ENCODE measurements at regions not wholly inside any gene's neighbourhood (a gene's known extent, or its start where the extent isn't known, plus 50 kb on each side); places are given as distances from the start of the nearest gene placed in this dataset.
A peak's percentile ranks its signal among the peaks of the same experiment; 100 is the strongest.
"Not testable (repeated sequence)": the region's sequence is repeated elsewhere in the genome, so short reads cannot be mapped to it uniquely, and the experiment has no call there.

DNA sequence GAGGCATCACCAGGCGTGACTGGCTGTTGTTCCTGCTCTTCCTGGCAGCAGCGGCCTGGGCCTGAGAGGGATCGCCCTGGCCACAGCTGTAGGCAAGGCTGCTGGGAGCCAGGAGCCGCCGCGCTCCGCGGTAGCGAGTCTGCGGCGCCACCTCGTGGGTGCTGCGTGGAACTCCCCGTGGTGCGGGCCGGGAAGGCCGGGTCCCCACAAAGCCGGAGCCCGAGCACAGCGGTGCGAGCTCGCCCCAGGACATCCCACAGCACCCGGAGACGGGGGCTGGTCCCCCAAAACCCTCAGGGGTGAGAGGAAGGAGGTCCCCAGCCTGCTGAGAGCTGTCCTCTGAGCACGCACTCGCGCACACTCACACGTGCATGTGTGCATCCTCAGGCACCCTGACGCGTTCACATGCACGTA lies 320.0 kb upstream of the PLGLB1 start:
- not testable (repeated sequence) for H3K27me3 ChIP-seq (replicated peaks; ENCODE audit: control insufficient read depth, insufficient read depth, low read length); DNase-seq (ENCODE audit: extremely low read depth, insufficient read length); H3K4me3 ChIP-seq (replicated peaks; ENCODE audit: low read depth, low read length); H3K36me3 ChIP-seq (ENCODE audit: control insufficient read depth, insufficient read depth, low read length)
- peak; percentile 36 for TF ChIP-seq CTCF (IDR thresholded peaks at IDR 0.05; ENCODE audit: insufficient read depth, low read length, poor library complexity, severe bottlenecking)

DNA sequence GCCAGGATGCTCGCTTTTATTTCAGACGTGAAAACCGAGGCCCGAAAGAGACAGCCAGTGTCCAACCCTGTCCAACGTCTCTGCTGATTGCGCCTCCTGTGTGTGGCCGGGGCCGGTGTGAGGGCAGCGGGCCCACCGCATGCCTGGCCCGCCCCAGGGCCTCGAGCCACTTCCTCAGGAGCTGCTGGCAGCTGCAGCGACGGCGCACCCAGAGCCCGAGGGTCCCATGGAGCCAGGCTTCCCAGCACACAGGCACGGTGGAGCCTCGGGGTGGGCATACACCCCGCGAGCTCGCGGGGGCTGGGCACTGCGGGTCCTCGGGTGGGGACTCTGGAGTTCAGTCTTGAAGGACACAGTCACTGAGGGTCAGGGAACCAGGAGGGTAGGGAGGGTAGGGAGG lies 320.5 kb upstream of the PLGLB1 start:
- DNase-seq (ENCODE audit: extremely low read depth, insufficient read length); H3K4me3 ChIP-seq (replicated peaks; ENCODE audit: low read depth, low read length); H3K27me3 ChIP-seq (replicated peaks; ENCODE audit: control insufficient read depth, insufficient read depth, low read length); H3K36me3 ChIP-seq (ENCODE audit: control insufficient read depth, insufficient read depth, low read length): not testable (repeated sequence)

DNA sequence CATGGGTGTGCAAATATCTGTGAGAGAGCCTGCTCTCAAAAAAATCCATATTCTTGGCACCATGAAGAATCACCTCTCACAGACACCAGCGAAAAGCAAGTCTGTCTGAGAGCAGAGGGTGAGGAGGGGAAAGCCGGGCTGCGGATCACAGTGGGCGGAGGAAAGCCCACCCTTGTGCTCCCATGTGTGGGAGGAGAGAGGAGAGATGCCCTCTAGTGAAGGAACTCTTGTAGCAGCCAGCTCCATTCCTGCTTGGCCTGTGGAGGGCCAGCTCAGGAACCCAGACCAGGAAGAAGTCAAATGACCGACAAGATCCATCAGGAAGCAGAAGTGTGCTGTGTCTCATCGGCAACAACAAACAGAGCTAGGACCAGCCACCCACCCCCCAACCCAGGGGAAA lies 321.7 kb upstream of the PLGLB1 start:
- H3K27me3 ChIP-seq (replicated peaks; ENCODE audit: control insufficient read depth, insufficient read depth, low read length); DNase-seq (ENCODE audit: extremely low read depth, insufficient read length); H3K36me3 ChIP-seq (ENCODE audit: control insufficient read depth, insufficient read depth, low read length); H3K4me3 ChIP-seq (replicated peaks; ENCODE audit: low read depth, low read length): not testable (repeated sequence)

GRCh38 chr2:87345283-87345682 lies 323.6 kb upstream of the PLGLB1 start:
- not testable (repeated sequence) for DNase-seq (ENCODE audit: extremely low read depth, insufficient read length); H3K36me3 ChIP-seq (ENCODE audit: control insufficient read depth, insufficient read depth, low read length); H3K4me3 ChIP-seq (replicated peaks; ENCODE audit: low read depth, low read length); H3K27me3 ChIP-seq (replicated peaks; ENCODE audit: control insufficient read depth, insufficient read depth, low read length)

- not testable (repeated sequence) for H3K27me3 ChIP-seq (replicated peaks; ENCODE audit: control insufficient read depth, insufficient read depth, low read length); H3K36me3 ChIP-seq (ENCODE audit: control insufficient read depth, insufficient read depth, low read length); DNase-seq (ENCODE audit: extremely low read depth, insufficient read length); H3K4me3 ChIP-seq (replicated peaks; ENCODE audit: low read depth, low read length)
These were observed 326.9 kb upstream of the PLGLB1 start for GRCh38 chr2:87348556-87348955.

DNA sequence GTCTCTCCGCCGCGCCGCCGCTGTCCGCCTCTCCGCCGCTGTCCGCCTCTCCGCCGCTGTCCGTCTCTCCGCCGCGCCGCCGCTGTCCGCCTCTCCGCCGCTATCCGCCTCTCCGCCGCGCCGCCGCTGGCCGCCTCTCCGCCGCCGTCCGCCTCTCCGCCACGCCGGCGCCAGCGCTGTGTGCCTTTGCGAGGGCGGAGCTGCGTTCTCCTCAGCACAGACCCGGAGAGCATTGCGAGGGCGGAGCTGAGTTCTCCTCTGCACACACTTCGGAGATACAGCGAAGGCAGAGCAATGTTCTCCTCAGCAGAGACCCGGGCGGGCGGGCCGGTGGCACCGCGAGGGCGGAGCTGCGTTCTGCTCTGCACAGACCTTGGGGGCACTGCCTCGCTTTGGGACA lies 327.4 kb upstream of the PLGLB1 start:
- H3K27me3 ChIP-seq (replicated peaks; ENCODE audit: control insufficient read depth, insufficient read depth, low read length); DNase-seq (ENCODE audit: extremely low read depth, insufficient read length); H3K4me3 ChIP-seq (replicated peaks; ENCODE audit: low read depth, low read length); H3K36me3 ChIP-seq (ENCODE audit: control insufficient read depth, insufficient read depth, low read length): not testable (repeated sequence)

DNA sequence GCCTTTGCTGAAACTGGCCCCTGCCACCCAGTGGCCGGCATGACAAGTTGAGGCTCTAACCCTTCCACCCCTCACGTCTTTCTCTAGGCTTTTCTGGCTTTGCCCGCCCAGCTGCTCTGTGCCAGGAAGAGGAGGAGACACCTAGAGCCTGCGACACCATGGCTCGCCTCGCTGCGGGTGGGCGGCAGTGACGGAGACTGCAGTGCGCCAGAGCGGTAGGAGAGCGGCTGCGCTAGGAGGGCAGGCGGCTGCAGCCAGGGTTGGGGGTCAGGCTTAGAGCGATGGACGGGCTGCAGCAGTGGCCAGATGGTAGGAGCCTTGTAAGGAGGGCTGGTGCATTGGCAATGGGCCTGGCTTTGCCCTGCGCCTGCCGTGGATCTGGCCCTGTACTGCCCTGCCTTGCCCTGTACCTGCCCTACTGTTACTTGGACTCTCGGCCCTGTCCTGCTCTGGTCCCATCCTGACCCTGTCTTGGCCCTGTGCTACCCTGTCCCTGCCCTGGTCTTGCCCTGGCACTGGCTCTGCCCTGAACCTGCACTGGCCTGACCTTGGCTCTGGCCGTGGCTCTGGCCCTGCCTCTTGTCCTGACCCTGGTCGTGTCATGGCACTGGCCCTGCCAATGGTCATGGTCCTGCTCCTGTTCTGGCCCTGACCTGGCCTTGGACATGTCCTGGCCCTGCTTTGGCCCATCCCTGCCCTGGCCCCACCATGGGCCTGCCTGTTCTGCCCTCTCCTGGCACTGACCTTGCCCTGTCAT lies 330.7 kb upstream of the PLGLB1 start:
- H3K27me3 ChIP-seq (replicated peaks; ENCODE audit: control insufficient read depth, insufficient read depth, low read length); H3K4me3 ChIP-seq (replicated peaks; ENCODE audit: low read depth, low read length); H3K36me3 ChIP-seq (ENCODE audit: control insufficient read depth, insufficient read depth, low read length); DNase-seq (ENCODE audit: extremely low read depth, insufficient read length): not testable (repeated sequence)

GRCh38 chr2:87353408-87353807 lies 331.8 kb upstream of the PLGLB1 start:
- DNase-seq (ENCODE audit: extremely low read depth, insufficient read length); H3K4me3 ChIP-seq (replicated peaks; ENCODE audit: low read depth, low read length); H3K36me3 ChIP-seq (ENCODE audit: control insufficient read depth, insufficient read depth, low read length); H3K27me3 ChIP-seq (replicated peaks; ENCODE audit: control insufficient read depth, insufficient read depth, low read length): not testable (repeated sequence)

DNA sequence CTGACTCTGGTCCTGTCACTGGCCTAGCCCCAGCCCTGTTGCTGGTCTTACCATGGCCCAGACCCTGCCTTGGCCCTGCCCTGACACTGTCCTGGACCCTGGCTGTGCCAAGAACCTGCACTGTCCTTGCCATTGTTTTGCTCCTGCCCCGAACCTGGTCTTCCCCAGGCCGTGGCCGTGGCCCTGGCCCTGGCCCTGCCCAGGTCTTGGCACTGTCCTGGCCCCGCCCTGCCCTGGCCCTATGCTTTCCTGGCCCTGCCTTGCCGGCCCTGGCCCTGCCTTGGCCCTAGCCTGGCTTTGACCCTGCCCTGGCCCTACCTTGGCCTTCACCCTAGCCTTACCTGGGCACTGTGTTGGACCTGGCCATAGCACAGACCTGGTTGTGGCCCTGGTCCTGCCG lies 332.5 kb upstream of the PLGLB1 start:
- H3K27me3 ChIP-seq (replicated peaks; ENCODE audit: control insufficient read depth, insufficient read depth, low read length); H3K4me3 ChIP-seq (replicated peaks; ENCODE audit: low read depth, low read length); H3K36me3 ChIP-seq (ENCODE audit: control insufficient read depth, insufficient read depth, low read length); DNase-seq (ENCODE audit: extremely low read depth, insufficient read length): not testable (repeated sequence)

DNA sequence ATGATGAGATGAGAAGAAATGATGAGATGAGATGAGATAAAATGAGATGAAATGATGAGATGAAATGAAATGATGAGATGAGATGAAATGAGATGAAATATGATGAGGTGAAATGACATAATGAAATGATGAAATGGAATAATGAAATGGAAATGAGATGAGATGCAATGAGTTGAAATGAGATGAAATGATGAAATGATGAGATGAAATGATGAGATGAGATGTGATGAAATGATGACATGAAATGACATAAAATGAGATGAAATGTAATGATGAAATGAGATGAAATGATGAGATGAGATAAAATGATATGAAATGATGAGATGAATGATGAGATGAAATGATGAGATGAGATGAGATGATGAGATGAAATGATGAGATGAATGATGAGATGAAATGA lies 338.6 kb upstream of the PLGLB1 start:
- not testable (repeated sequence) for DNase-seq (ENCODE audit: extremely low read depth, insufficient read length)

DNA sequence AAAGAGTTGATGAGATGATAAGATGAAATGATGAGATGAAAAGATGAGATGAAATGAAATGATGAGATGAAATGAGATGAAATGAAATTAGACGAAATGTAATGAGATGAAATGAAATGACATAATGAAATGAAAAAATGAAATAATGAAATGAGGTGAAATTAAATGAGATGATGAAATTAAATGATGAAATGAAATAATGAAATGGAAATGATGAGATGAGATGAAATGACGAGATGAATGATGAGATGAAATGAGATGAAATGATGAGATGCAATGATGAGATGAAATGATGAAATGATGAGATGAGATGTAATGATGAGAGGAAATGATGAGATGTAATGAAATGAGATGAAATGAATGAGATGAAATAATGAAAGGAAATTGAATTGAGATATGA lies 339.3 kb upstream of the PLGLB1 start:
- DNase-seq (ENCODE audit: extremely low read depth, insufficient read length); H3K36me3 ChIP-seq (ENCODE audit: control insufficient read depth, insufficient read depth, low read length); H3K4me3 ChIP-seq (replicated peaks; ENCODE audit: low read depth, low read length); H3K27me3 ChIP-seq (replicated peaks; ENCODE audit: control insufficient read depth, insufficient read depth, low read length): not testable (repeated sequence)

More for the DNA sequence above, 338.6 kb upstream of the PLGLB1 start:
- H3K27me3 ChIP-seq (replicated peaks; ENCODE audit: control insufficient read depth, insufficient read depth, low read length); H3K4me3 ChIP-seq (replicated peaks; ENCODE audit: low read depth, low read length); H3K36me3 ChIP-seq (ENCODE audit: control insufficient read depth, insufficient read depth, low read length): not testable (repeated sequence)

DNA sequence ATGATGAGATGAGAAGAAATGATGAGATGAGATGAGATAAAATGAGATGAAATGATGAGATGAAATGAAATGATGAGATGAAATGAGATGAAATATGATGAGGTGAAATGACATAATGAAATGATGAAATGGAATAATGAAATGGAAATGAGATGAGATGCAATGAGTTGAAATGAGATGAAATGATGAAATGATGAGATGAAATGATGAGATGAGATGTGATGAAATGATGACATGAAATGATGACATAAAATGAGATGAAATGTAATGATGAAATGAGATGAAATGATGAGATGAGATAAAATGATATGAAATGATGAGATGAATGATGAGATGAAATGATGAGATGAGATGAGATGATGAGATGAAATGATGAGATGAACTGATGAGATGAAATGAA lies 340.2 kb upstream of the PLGLB1 start:
- not testable (repeated sequence) for H3K4me3 ChIP-seq (replicated peaks; ENCODE audit: low read depth, low read length); H3K36me3 ChIP-seq (ENCODE audit: control insufficient read depth, insufficient read depth, low read length); H3K27me3 ChIP-seq (replicated peaks; ENCODE audit: control insufficient read depth, insufficient read depth, low read length); DNase-seq (ENCODE audit: extremely low read depth, insufficient read length)

DNA sequence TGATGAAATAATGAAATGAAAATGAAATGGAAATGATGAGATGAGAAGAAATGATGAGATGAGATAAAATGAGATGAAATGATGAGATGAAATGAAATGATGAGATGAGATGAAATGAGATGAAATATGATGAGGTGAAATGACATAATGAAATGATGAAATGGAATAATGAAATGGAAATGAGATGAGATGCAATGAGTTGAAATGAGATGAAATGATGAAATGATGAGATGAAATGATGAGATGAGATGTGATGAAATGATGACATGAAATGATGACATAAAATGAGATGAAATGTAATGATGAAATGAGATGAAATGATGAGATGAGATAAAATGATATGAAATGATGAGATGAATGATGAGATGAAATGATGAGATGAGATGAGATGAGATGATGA lies 342.7 kb upstream of the PLGLB1 start:
- not testable (repeated sequence) for H3K4me3 ChIP-seq (replicated peaks; ENCODE audit: low read depth, low read length); DNase-seq (ENCODE audit: extremely low read depth, insufficient read length); H3K27me3 ChIP-seq (replicated peaks; ENCODE audit: control insufficient read depth, insufficient read depth, low read length)

GRCh38 chr2:87365038-87365437 lies 343.4 kb upstream of the PLGLB1 start:
- H3K27me3 ChIP-seq (replicated peaks; ENCODE audit: control insufficient read depth, insufficient read depth, low read length); H3K4me3 ChIP-seq (replicated peaks; ENCODE audit: low read depth, low read length); H3K36me3 ChIP-seq (ENCODE audit: control insufficient read depth, insufficient read depth, low read length); DNase-seq (ENCODE audit: extremely low read depth, insufficient read length): not testable (repeated sequence)

More for the DNA sequence above, 342.7 kb upstream of the PLGLB1 start:
- H3K36me3 ChIP-seq (ENCODE audit: control insufficient read depth, insufficient read depth, low read length) = not testable (repeated sequence)

Data from GM06990 (cell line).